Activated CD4-positive, alpha-beta T cell treated with anti-CD3 and anti-CD28 coated beads, Interleukin-10, Interleukin-2, amounts not matched to agents 100 ng/mL and 50 ng/mL, durations not matched to agents 16 hours and 8 hours (primary cell): ENCODE measurements at regions not wholly inside any gene's neighbourhood (a gene's known extent, or its start where the extent isn't known, plus 50 kb on each side); places are given as distances from the start of the nearest gene placed in this dataset.

Experiments
- DNase-seq: peaks from one replicate; pipeline ENCODE4 v3.0.0-alpha.2; 2020

DNA sequence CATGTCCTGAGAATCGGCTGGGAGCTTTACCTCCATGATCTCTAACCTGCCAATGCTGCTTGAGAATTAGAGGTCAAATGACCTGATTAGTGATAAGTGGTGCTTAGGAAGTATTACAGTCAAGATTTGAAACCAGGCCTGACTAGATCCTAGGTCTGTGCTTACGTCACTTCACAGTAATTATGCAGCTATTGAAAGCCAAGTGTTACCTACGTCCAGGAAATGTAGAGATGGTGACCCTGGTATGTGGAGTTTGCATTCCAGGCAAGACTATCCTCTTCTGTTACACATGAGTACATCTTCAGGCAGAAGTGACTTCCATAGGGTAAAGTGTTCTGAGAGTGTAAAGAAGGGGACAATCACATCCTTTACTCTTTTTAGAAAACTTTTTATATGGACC lies 530.4 kb upstream of the TENM4 start:
- DNase-seq = no peak

DNA sequence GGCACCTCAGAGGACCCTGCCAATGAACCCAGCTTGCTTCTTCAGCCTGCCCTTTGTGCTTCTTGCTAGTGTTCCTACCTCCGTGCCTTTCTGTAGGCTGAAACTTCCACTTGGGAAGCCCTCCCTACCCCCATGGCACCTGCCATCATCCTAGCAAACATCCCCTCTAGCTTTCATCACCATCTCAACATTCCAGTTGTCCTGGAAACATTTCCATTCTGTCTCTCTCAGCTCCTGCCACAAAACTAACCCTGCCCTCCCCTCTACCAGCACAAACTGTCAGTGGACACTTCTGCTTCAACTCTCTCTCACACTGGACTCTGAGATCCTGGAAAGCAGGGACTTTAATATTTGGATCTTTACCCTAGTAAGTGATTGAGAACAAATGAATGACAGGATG lies 525.8 kb upstream of the TENM4 start:
- no peak for DNase-seq

DNA sequence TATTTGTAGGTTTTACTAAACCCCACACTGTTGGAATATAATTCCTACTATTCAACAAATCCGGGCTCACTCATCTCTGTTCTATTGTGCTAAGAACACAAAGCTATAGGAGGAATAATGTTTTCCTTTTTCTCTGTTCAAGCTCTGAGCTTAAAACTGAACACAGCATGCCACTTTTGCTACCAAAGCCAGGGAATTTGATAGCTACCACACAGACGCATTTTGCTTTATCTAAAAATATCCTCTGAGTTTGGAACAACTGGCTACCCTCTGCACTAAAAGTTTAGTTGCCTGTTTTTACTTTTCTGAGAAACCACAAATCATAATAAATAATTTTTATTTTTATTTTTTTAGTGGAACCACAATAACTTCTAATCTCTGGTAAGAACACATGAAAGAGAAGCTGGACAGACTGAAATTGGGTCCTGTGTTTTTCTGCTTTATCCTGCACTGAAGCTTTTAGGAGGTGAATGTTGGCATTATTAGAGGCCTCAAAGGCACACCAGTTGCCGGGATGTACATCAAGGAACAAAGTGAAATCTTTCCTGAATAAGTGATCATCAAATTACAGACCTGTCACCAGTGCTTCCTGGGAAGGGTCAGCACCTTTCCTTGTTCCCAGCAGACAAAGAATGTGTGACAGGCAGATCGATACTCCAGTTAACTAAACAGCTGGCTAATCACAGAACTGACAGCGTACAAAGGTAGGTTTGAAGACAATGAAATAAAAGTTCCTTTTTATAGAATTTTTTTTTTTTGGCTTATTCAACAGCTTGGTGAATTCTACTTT lies 523.2 kb upstream of the TENM4 start:
- DNase-seq = no peak

DNA sequence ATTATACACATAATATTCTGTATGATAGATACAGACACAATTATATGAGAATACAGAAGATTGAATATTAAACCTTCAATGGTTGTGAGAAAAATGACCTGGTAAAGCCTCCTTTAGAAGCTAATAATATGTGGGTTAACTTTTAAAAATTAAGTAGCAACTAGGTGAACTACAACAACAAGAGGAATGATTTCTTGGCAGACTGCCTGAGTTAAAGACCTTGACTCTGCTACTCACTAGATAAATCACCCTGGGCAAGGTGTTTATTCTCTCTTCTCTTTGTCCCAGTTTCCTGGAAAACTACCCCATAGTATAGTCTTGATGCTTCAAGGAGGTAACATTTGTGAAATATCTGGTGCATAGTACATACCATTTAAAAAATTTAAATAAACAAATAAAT lies 519.6 kb upstream of the TENM4 start:
- DNase-seq = no peak

DNA sequence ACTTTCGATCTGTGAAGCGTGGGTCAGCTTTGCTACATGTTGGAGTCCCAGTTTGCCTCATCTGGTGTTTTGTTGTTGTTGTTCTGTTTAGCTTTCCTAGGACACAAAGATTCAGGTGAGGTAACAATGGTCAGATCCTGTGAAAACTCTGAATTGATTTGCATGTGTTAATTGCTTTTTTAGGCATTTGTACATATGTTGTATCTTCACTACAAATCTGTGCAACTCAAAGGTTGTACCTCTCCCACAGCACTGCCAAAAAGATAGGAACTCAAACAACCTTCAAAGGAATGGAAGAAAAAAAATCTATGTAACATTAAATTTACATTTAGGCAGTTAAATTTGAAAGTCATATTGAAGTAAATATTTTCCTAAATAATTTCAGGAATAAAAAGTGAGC lies 518.5 kb upstream of the TENM4 start:
- DNase-seq = no peak

DNA sequence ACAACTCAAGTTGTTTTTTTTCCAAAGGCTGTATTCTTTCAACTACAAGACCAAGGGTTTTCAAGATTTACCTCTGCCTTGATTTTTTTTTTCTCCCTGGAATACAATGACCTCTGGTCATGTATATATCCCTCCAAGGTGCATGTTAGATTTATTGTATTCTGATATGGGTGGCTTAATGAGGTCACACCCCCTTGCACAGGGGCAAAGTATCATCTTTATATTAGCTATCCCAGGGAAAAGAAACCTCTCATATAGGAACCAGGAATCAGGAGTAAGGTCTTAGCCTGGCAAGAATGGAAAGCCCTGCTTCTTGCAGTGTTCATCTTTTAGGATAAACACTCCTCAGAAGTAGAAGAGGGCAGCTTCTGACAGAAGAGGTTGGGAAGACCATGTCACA lies 516.9 kb upstream of the TENM4 start:
- no peak for DNase-seq

DNA sequence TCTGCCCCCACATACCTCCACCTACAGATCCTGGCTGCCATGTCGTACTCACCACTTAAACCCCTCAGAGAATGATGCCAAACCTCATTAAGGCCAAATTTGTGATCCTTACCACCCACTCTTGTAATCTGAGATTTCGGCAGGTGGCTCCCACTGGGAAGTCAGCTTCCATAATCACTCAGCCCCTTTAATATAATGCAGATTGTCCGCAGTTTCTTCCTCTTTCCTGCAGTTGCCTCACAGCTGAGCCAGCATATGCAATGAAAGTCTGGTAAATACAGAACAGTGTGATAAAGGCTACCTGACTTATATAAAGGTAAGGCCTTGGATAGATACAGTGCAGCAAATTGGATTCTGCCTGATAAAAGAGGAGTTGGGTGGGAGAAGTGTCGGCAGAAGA lies 515.2 kb upstream of the TENM4 start:
- no peak for DNase-seq

DNA sequence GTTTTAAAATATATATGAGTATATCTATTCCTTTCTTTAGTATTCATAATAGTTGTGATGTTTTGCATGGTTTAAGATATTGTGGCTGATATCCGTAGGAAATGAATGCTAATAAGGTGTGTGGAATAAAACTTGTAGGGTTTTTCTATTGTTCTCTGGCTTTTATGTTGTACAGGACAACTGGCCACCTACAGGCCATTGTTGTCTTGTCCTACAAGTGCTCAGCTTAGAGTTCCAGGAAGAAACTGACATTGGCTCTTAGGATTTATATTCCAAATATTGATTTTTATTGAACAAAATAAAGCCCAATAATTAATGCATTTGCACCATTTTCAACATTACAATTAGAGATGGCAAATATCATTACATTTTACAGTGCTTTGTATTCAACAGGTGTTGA lies 512.8 kb upstream of the TENM4 start:
- DNase-seq = no peak

DNA sequence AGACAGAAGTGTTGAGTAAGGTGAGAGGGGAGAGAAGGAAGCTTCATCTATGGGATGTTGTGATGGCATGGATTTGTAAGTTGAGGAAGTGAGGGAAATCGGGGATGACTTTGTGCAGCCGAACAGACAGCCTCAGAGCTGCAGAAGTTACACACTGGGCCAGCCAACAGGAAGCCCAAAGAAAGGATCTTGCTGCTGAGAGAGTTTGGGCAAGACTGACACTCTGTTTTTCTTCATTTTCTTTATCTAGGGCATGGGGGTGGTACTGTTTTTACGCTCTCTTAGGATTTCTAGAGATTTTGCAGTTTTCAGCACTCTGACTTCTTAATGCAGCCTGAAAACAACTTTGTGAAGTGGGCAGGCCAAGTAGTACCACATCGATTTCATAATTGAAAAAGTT lies 509.9 kb upstream of the TENM4 start:
- DNase-seq = no peak

DNA sequence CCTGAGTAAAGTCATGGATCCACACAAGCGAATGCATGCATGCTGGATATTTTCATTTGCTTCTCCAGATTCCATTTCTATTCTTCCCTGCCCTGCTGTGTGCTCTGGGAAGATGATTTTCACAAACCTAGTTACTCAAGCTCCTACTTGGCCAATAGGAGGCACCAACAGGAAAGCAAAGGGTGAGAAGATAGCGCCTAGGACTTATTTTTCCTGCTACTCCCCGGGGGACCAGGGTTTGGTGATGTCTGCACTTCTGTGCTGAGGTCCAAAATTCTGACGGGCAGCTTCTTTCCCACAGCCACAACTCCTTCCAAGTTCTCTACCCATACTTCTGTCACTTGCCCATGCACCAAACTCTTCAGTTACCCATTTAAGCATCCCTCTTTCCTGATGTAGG lies 509.3 kb upstream of the TENM4 start:
- no peak for DNase-seq

DNA sequence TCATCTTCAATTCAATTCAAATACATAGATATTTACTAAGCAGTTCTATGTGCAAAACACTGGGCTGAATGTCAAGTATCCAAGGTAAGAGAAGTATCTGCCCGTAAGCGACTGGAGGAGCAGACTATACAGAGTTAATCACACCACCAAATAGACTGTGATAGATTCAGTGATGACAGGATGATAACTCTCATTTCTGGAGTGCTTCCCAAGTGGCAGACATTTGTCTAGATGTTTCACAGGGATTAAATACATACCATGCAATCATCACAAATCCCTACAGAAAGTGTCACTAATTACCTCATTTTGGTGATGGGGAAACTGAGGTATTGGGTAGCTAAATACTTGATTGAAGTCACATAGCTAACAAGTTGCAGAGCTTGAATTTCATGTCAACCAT lies 508.7 kb upstream of the TENM4 start:
- DNase-seq = no peak

DNA sequence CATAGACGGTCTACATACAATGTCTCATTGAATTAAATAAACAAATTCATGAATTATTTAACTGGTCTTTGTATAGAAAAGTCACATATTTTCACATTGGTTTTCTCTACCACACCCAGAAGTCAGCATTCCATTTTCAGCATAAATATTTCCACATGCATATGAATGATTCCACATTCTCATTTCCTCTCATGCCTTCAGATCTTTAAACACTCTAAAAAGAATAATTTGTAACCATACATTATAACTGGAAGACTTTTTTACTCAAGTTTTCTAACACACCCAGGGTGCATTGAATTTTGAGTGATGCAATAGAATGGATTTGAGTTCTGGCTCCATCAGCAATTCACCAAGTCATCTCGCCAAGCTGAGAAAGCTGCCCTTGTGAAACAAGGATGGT lies 501.8 kb upstream of the TENM4 start:
- no peak for DNase-seq

DNA sequence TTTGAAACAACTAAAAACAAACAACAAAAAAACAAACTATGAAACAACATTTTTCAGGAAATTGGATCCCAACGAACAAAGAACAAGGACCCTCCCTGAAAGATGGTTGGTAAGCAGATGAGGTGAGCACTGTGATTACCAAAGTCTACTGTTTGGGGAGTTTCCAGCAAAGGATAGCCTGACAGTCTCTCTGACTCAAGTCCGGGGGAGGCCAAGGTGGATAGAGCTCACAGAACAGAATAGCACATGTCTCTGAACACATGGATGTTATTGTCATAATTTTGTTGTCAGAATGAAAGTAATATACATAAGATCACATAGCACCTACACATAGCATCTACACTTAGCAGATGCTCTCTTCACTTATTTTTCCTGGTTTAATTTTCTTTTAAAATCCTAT lies 501.3 kb upstream of the TENM4 start:
- no peak for DNase-seq

DNA sequence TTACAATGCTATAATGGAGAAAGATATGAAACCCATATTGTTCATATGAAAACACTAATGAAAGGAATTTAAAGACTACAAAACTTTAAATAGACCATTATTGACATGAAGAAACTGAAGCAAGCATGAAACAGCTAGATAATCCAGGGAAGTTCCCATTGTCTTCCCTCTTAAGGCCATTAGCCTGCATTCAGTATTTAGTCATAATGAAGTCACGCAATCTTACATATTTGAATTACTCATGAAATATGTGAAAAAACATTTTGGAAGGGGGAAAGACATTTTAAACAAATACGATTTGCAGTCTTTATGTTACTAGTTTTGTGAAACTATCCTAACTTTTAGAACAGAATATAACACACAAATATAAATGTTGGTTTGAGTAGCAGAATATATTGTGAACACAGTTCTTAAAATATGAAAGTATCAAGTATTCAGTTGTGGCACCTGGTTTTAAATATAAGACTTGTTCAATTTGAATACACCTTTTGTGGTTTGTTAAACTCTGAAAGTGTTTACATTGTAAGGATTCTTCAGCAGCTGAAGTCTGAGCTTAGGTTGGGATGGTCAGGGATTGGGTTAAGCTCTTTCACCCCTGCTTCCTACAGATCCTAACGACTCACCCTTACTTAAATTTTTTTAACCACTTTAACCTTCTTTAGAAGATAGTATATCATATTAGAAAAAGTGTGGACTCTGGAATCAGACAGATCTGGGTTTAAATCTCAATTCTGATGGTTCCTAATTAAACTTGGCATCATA lies 500.3 kb upstream of the TENM4 start:
- no peak for DNase-seq

DNA sequence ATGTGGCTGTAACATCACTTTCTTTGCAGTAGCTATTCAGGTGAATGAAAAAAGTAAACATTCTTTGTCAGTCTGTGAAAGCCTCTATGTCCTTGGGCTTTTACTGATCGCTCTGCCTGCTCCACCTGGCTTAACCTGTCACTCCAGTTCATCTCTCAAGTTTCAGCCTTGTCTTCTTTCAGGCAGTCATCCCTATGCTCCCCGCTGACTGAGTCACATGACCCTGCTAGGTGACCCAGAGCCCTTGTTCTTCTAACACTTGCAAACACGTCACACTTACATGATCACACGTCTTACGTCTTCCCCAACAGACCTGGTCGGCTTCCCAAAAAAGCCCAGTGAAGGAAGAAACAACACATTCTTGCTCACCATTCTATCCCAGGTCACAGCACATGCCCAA lies 499.3 kb upstream of the TENM4 start:
- DNase-seq = no peak

DNA sequence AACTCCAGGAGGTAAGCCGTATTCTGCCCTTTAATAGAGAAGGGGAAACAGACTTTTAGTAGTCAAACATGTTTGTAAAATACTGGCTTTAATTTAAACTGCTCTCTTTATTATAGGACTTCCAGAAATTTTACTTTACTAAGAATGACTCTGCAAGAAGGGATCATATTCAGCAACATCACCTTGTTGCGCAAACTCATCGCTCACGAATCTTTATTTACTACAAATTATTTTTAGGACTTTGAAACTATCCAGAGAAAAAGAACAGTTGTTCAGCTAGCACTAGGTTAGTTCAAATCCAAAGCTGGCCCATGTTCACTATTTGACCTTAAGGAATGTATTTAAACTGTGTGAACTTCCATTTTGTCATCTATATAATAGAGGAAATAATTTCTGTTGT lies 498.3 kb upstream of the TENM4 start:
- no peak for DNase-seq

DNA sequence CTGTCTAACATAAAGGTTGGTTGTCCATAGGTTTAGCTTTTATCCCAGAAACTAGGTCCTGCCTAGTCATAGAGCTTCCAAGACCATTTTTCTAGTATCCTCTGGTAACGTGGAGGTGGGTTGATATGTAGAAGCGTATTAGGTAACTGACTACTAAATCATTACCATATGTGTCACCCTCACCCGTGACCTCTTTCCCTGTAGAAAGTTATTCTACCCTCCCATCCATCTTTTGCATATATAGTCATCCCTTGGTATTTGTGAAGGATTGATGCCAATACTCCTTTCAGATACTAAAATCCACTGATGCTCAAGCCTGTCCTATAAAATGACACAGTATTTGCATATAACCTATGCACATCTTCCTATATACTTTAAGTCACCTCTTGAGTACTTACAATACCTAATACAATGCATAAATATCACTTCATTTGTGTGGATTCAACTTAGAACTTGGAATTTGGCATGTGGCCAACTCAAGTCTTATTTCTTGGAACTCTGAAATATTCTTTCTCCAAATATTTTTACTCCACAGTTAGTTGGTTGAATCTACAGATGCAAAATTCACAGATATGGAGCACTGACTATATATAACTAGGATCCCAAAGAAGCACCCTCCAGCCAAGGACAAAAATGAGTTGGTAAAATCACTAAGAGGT lies 497.0 kb upstream of the TENM4 start:
- no peak for DNase-seq

DNA sequence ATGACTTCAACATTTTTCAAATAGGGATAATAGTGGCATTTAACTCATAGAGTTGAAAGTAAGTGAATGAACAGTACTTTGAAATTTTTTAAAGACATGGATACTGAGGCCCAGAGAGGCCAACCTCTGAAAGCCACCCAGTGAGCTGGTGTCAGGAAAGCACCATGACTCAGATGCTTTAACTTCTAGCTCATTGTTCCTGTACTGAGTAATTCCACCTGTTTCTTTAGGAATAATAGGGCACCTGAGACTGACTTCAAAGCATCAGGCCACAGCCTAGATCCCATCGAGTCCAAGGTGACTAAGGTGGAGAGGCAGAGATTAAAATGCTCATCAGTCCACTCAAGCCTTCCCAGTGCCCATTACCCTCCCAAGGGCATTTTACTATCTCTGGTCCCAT lies 491.8 kb upstream of the TENM4 start:
- DNase-seq = no peak

DNA sequence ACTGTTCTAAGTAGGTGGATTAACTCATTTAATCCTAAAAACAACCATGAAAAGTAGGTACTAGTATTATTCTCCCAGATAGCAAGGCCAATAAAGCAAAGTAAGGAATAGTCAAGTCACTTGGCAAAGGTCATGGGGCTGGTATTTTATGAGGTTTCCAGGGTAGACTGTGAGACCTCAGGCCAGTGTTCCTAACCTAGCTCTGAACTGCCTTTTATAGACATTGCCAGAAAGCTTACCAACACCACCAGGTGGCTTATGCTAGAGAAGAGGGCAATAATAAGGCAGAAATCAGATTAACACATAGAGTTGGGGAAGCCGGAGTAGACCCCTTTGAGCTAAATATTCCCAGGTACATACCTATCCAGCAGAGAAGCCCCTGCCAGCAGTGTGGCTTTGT lies 490.9 kb upstream of the TENM4 start:
- no peak for DNase-seq

DNA sequence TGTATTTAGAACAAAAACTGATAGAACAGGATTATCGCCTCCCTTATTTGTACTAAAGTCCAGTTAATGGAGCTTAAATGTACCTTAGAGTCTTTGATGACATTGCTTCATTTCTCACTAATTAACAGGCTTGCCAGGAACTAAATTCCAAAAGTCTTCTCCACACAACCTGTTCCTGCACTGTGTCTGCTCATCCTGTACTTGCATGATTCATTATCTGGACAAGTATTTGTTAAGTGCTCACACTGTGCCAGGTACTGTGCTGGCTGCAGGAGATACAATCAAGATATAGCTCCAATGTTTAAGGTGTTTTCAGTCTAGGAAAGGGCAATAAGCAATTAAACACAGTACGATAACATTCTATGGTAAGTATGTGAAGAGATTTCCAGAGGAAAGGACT lies 485.9 kb upstream of the TENM4 start:
- DNase-seq = no peak

DNA sequence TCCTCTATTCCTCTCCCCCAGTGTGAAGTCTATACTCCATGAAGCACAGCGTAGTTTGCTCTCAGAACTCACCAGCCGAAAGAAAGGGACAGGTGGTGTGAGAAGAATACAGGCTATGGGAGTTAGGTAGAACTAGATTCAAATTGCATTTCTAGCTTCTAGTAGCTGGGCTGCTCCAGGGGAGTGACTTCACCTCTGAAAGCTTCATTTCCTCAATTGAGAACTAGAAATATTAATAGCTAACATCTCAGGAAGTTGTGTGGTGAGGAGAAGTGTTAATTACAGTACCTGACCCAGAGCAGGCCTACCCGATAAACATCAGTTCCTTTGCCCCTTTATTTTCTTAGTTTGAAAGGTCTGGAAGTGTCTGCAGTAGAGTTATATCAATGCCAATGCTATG lies 484.7 kb upstream of the TENM4 start:
- no peak for DNase-seq

DNA sequence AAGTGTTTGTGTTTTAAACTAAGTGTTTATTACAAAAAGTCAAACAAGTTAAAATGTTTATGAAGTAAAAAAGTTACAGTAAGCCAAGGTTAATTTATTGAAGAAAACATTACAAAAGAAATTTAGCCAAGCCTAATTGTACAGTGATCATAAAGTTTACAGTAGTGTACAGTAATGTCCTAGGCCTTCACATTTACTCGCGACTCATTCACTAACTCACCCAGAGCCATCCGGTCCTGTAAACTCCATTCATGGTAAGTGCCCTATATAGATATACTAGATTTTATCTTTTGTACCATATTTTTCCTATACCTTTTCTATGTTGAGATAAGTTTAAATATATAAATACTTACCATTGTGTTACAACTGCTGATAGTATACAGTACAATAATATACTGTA lies 481.8 kb upstream of the TENM4 start:
- DNase-seq = no peak

DNA sequence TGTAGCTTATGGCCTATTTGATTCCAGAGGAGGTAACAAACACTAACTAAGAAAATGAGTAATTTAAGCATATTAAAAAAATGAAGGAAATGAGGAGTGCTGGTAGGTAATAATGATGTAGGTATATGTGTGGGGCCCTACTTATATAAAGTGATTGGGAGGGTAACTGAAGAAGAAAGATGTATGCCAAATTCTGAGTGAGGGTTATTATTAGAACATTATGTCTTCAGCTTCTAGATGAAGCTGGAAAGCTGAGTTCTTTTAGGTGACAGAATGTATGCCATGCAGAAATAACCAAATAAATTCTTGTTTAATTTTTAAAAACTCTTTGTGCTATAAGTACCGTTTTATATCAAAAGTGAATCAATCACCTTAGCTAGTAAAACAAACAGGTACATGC lies 479.6 kb upstream of the TENM4 start:
- no peak for DNase-seq

DNA sequence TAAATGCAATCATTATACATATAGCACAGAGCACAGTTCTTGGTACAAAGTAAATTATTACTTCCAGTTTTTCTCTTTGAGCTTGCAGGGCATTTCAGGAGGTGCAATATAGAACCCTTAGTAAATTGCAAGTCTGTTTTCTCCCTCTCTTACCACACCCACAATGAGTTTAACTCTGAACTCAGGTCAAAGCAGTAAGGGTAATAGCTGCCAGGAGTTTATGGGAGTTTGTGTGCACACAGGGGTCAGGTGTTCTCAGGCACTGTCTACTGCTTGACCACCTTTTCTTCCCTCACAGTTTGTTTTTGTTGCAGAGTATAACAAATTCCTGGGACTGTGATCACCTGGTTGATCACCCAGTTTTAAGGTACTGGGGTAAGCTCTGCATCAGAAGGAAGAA lies 478.5 kb upstream of the TENM4 start:
- no peak for DNase-seq
